ENCODE measurements at regions not wholly inside any gene's neighbourhood (a gene's known extent, or its start where the extent isn't known, plus 50 kb on each side); places are given as distances from the start of the nearest gene placed in this dataset.
"Not testable (repeated sequence)": the region's sequence is repeated elsewhere in the genome, so short reads cannot be mapped to it uniquely, and the experiment has no call there.

GRCh38 chr1:146369940-146370339 is 141.1 kb upstream of the NOTCH2NLA start:
- H3K4me1 ChIP-seq (ENCODE audit: insufficient read depth, low read length); H3K9me3 ChIP-seq (ENCODE audit: insufficient read depth, low read length, severe bottlenecking); H3K9ac ChIP-seq (ENCODE audit: low read depth, low read length); H2AFZ ChIP-seq (ENCODE audit: low read depth, low read length); H3K36me3 ChIP-seq (ENCODE audit: insufficient read depth, low read length); H3K27me3 ChIP-seq (ENCODE audit: insufficient read depth, low read length, poor library complexity); H3K4me2 ChIP-seq (ENCODE audit: insufficient read depth, low read length); DNase-seq; H3K27ac ChIP-seq (ENCODE audit: low read length); H3K4me3 ChIP-seq (ENCODE audit: low read depth in 1 of 2, low read length in 2 of 2); H4K20me1 ChIP-seq (ENCODE audit: insufficient read depth, low read length); H3K79me2 ChIP-seq (ENCODE audit: insufficient read depth, low read length); ATAC-seq (ENCODE audit: insufficient read depth, low read depth): not testable (repeated sequence)

- not testable (repeated sequence) for H3K27me3 ChIP-seq (ENCODE audit: insufficient read depth, low read length, poor library complexity); DNase-seq; H3K4me3 ChIP-seq (ENCODE audit: low read depth in 1 of 2, low read length in 2 of 2); H2AFZ ChIP-seq (ENCODE audit: low read depth, low read length); H3K9me3 ChIP-seq (ENCODE audit: insufficient read depth, low read length, severe bottlenecking); H3K9ac ChIP-seq (ENCODE audit: low read depth, low read length); H4K20me1 ChIP-seq (ENCODE audit: insufficient read depth, low read length); ATAC-seq (ENCODE audit: insufficient read depth, low read depth); H3K4me2 ChIP-seq (ENCODE audit: insufficient read depth, low read length); H3K36me3 ChIP-seq (ENCODE audit: insufficient read depth, low read length); H3K4me1 ChIP-seq (ENCODE audit: insufficient read depth, low read length); H3K27ac ChIP-seq (ENCODE audit: low read length); H3K79me2 ChIP-seq (ENCODE audit: insufficient read depth, low read length)
These were observed 126.6 kb upstream of the NOTCH2NLA start for GRCh38 chr1:146355373-146355772.

DNA sequence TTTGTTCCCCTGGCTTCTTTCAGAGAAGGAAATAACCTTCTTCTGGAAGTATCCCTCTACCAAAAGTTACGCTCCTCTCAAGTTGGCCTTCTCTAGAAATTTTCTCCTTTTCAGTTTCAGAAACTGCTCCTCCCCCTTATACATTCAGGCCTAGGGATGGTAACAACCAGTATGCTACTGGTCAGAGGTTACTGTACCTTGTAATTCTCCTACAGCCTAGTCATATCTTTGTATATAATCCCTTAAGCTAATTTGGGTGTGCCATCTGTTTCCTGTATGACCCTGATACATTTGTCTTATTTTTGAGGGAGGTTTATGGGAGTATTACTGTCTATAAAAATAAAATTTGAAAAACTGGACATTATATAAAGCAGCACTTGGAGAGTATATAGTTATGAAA is 98.0 kb upstream of the NOTCH2NLA start:
- H3K36me3 ChIP-seq (ENCODE audit: insufficient read depth, low read length); H3K27ac ChIP-seq (ENCODE audit: low read length); H3K9ac ChIP-seq (ENCODE audit: low read depth, low read length); H2AFZ ChIP-seq (ENCODE audit: low read depth, low read length); H3K4me2 ChIP-seq (ENCODE audit: insufficient read depth, low read length); ATAC-seq (ENCODE audit: insufficient read depth, low read depth); H3K27me3 ChIP-seq (ENCODE audit: insufficient read depth, low read length, poor library complexity); H3K79me2 ChIP-seq (ENCODE audit: insufficient read depth, low read length); H3K4me1 ChIP-seq (ENCODE audit: insufficient read depth, low read length); H3K4me3 ChIP-seq (ENCODE audit: low read depth in 1 of 2, low read length in 2 of 2); H3K9me3 ChIP-seq (ENCODE audit: insufficient read depth, low read length, severe bottlenecking); H4K20me1 ChIP-seq (ENCODE audit: insufficient read depth, low read length); DNase-seq: not testable (repeated sequence)

- H3K4me1 ChIP-seq (ENCODE audit: insufficient read depth, low read length); ATAC-seq (ENCODE audit: insufficient read depth, low read depth); H3K36me3 ChIP-seq (ENCODE audit: insufficient read depth, low read length); H3K27me3 ChIP-seq (ENCODE audit: insufficient read depth, low read length, poor library complexity); H3K4me3 ChIP-seq (ENCODE audit: low read depth in 1 of 2, low read length in 2 of 2); DNase-seq; H3K79me2 ChIP-seq (ENCODE audit: insufficient read depth, low read length); H3K27ac ChIP-seq (ENCODE audit: low read length); H2AFZ ChIP-seq (ENCODE audit: low read depth, low read length); H3K9me3 ChIP-seq (ENCODE audit: insufficient read depth, low read length, severe bottlenecking); H3K4me2 ChIP-seq (ENCODE audit: insufficient read depth, low read length); H3K9ac ChIP-seq (ENCODE audit: low read depth, low read length); H4K20me1 ChIP-seq (ENCODE audit: insufficient read depth, low read length): not testable (repeated sequence)
These were observed 95.6 kb upstream of the NOTCH2NLA start for GRCh38 chr1:146324463-146324862.

GRCh38 chr1:146323302-146323701 is 94.5 kb upstream of the NOTCH2NLA start:
- not testable (repeated sequence) for H3K9ac ChIP-seq (ENCODE audit: low read depth, low read length); H3K4me3 ChIP-seq (ENCODE audit: low read depth in 1 of 2, low read length in 2 of 2); H3K27me3 ChIP-seq (ENCODE audit: insufficient read depth, low read length, poor library complexity); H4K20me1 ChIP-seq (ENCODE audit: insufficient read depth, low read length); H3K4me1 ChIP-seq (ENCODE audit: insufficient read depth, low read length); ATAC-seq (ENCODE audit: insufficient read depth, low read depth); H3K9me3 ChIP-seq (ENCODE audit: insufficient read depth, low read length, severe bottlenecking); H2AFZ ChIP-seq (ENCODE audit: low read depth, low read length); H3K79me2 ChIP-seq (ENCODE audit: insufficient read depth, low read length); H3K27ac ChIP-seq (ENCODE audit: low read length); H3K4me2 ChIP-seq (ENCODE audit: insufficient read depth, low read length); DNase-seq; H3K36me3 ChIP-seq (ENCODE audit: insufficient read depth, low read length)

DNA sequence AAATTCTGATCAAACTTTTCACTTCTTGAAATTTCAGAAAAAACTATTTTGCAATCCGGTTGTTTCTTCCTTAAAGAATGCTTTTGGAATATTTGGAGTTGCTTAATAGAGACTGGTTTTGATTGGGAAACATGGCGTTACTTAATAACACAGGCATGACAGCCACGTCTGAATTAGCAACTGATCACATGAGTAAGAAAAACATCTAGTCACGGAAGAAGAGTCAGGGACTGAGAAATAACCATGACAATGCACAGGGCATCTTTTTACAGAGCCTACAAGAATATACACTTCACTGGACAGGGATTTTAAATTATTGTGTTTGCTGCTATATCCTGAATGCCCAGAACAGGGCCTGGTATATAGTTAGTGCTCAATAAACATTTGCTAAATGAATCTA is 94.1 kb upstream of the NOTCH2NLA start:
- not testable (repeated sequence) for H3K9ac ChIP-seq (ENCODE audit: low read depth, low read length); H3K4me3 ChIP-seq (ENCODE audit: low read depth in 1 of 2, low read length in 2 of 2); H3K9me3 ChIP-seq (ENCODE audit: insufficient read depth, low read length, severe bottlenecking); H3K4me1 ChIP-seq (ENCODE audit: insufficient read depth, low read length); H3K79me2 ChIP-seq (ENCODE audit: insufficient read depth, low read length); H3K27me3 ChIP-seq (ENCODE audit: insufficient read depth, low read length, poor library complexity); H2AFZ ChIP-seq (ENCODE audit: low read depth, low read length); H4K20me1 ChIP-seq (ENCODE audit: insufficient read depth, low read length); DNase-seq; H3K4me2 ChIP-seq (ENCODE audit: insufficient read depth, low read length); H3K36me3 ChIP-seq (ENCODE audit: insufficient read depth, low read length); H3K27ac ChIP-seq (ENCODE audit: low read length); ATAC-seq (ENCODE audit: insufficient read depth, low read depth)

DNA sequence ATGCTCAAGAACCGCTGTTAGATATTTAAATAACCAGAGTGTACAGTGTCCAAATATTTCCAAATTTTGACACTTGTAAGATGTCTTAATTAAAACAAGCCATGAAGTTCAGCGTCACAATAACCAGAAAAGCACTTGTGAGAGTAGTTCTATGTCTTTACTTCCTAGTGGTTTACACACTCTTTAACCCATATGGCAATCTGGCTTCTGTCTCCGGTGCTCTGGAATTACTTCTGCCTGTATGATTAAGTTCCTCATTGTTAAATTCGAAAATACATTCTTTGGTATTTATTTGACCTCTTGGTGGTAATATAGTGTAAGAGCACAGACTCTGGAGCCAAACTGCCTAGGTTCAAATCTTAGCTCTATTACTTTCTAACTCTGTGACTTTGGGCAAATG is 89.9 kb upstream of the NOTCH2NLA start:
- H3K9ac ChIP-seq (ENCODE audit: low read depth, low read length); ATAC-seq (ENCODE audit: insufficient read depth, low read depth); H3K27ac ChIP-seq (ENCODE audit: low read length); H3K4me1 ChIP-seq (ENCODE audit: insufficient read depth, low read length); H4K20me1 ChIP-seq (ENCODE audit: insufficient read depth, low read length); H3K9me3 ChIP-seq (ENCODE audit: insufficient read depth, low read length, severe bottlenecking); H3K27me3 ChIP-seq (ENCODE audit: insufficient read depth, low read length, poor library complexity); H3K79me2 ChIP-seq (ENCODE audit: insufficient read depth, low read length); H3K4me2 ChIP-seq (ENCODE audit: insufficient read depth, low read length); H3K36me3 ChIP-seq (ENCODE audit: insufficient read depth, low read length); DNase-seq; H3K4me3 ChIP-seq (ENCODE audit: low read depth in 1 of 2, low read length in 2 of 2); H2AFZ ChIP-seq (ENCODE audit: low read depth, low read length): not testable (repeated sequence)

GRCh38 chr1:146317785-146318184 is 89.0 kb upstream of the NOTCH2NLA start:
- H3K79me2 ChIP-seq (ENCODE audit: insufficient read depth, low read length); H3K9me3 ChIP-seq (ENCODE audit: insufficient read depth, low read length, severe bottlenecking); H3K27ac ChIP-seq (ENCODE audit: low read length); ATAC-seq (ENCODE audit: insufficient read depth, low read depth); H2AFZ ChIP-seq (ENCODE audit: low read depth, low read length); H3K9ac ChIP-seq (ENCODE audit: low read depth, low read length); H3K27me3 ChIP-seq (ENCODE audit: insufficient read depth, low read length, poor library complexity); DNase-seq; H3K4me2 ChIP-seq (ENCODE audit: insufficient read depth, low read length); H4K20me1 ChIP-seq (ENCODE audit: insufficient read depth, low read length); H3K4me1 ChIP-seq (ENCODE audit: insufficient read depth, low read length); H3K4me3 ChIP-seq (ENCODE audit: low read depth in 1 of 2, low read length in 2 of 2); H3K36me3 ChIP-seq (ENCODE audit: insufficient read depth, low read length): not testable (repeated sequence)
